ENCODE measurements at regions not wholly inside any gene's neighbourhood (a gene's known extent, or its start where the extent isn't known, plus 50 kb on each side); places are given as distances from the start of the nearest gene placed in this dataset.

DNA sequence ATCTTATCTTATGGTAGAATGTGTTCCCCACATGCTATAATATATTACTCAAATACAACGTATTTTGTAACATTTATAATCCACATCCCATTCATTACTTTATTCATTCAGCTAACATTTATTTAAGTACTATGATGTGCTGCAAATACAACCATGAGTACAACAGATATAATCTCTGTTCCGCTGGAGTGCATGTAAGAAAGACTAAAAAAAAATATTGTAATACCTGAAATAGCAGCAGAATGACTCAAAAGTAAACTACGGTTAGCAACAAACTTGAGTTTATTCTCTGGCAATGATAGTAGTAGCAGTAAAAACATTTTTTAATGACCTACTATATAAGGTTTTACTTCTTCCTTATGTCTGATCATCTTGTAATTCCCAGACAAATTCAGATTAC lies 1776.3 kb downstream of the STIM2 start:
- Histone ChIP-seq H3K9me3 (ENCODE audit: control insufficient read depth in 2 of 3, insufficient read depth in 1 of 3, low read length in 3 of 3) (no peaks in the 10 kb centered on the region), H3K27me3 (ENCODE audit: control insufficient read depth, insufficient read depth, low read length) (no peaks in the 10 kb centered on the region), H3K9ac (ENCODE audit: low read length in 3 of 3) (no peak overlapping the region), H3K4me1 (ENCODE audit: control insufficient read depth in 2 of 3, insufficient read depth in 2 of 3, low read depth in 1 of 3, low read length in 3 of 3) (no peaks in the 10 kb centered on the region), H3K27ac (ENCODE audit: low read depth in 2 of 2, low read length in 2 of 2) (no peak overlapping the region), H3K36me3 (ENCODE audit: control insufficient read depth in 2 of 3, insufficient read depth in 3 of 3, low read length in 3 of 3) (no peaks in the 10 kb centered on the region), H3K4me3 (ENCODE audit: low read length in 3 of 3) (no peak overlapping the region)
- intact Hi-C loops (cut with DNase I) = no loop called here
- FAIRE-seq (no peak), DNase-seq (no peak)
- TF ChIP-seq, protein P1, sequence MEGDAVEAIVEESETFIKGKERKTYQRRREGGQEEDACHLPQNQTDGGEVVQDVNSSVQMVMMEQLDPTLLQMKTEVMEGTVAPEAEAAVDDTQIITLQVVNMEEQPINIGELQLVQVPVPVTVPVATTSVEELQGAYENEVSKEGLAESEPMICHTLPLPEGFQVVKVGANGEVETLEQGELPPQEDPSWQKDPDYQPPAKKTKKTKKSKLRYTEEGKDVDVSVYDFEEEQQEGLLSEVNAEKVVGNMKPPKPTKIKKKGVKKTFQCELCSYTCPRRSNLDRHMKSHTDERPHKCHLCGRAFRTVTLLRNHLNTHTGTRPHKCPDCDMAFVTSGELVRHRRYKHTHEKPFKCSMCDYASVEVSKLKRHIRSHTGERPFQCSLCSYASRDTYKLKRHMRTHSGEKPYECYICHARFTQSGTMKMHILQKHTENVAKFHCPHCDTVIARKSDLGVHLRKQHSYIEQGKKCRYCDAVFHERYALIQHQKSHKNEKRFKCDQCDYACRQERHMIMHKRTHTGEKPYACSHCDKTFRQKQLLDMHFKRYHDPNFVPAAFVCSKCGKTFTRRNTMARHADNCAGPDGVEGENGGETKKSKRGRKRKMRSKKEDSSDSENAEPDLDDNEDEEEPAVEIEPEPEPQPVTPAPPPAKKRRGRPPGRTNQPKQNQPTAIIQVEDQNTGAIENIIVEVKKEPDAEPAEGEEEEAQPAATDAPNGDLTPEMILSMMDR (IDR thresholded peaks at IDR 0.05; ENCODE audit: borderline replicate concordance, extremely low read depth, insufficient read depth) = no peak

DNA sequence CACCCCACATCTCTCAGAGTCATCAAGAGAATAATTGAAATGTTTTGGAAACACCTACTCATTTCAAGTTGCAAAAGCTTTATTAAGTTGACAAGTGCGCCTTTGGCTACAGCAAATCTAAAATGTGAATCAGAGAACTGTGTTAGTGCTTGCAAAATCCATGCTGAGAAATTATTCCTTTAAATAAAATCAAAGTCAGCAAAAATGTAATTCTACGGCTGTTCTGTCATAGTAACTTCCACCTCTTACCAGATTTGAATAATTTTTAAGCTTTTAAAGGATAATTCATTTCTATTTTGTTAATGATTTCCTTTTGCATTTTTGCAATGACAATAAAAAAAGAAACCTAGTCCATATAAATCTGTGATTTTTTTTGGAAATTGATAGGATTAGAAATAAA lies 1779.1 kb downstream of the STIM2 start:
- DNase-seq (no peak), FAIRE-seq (no peak)
- Histone ChIP-seq H3K36me3 (ENCODE audit: control insufficient read depth in 2 of 3, insufficient read depth in 3 of 3, low read length in 3 of 3) (no peaks in the 10 kb centered on the region), H3K9ac (ENCODE audit: low read length in 3 of 3) (no peak overlapping the region), H3K4me1 (ENCODE audit: control insufficient read depth in 2 of 3, insufficient read depth in 2 of 3, low read depth in 1 of 3, low read length in 3 of 3) (no peaks in the 10 kb centered on the region), H3K4me3 (ENCODE audit: low read length in 3 of 3) (no peak overlapping the region), H3K9me3 (ENCODE audit: control insufficient read depth in 2 of 3, insufficient read depth in 1 of 3, low read length in 3 of 3) (no peaks in the 10 kb centered on the region), H3K27ac (ENCODE audit: low read depth in 2 of 2, low read length in 2 of 2) (no peak overlapping the region), H3K27me3 (ENCODE audit: control insufficient read depth, insufficient read depth, low read length) (no peaks in the 10 kb centered on the region)
- TF ChIP-seq, protein P1 (IDR thresholded peaks at IDR 0.05; ENCODE audit: borderline replicate concordance, extremely low read depth, insufficient read depth) = no peak
- intact Hi-C loops (cut with DNase I) = no loop called here

DNA sequence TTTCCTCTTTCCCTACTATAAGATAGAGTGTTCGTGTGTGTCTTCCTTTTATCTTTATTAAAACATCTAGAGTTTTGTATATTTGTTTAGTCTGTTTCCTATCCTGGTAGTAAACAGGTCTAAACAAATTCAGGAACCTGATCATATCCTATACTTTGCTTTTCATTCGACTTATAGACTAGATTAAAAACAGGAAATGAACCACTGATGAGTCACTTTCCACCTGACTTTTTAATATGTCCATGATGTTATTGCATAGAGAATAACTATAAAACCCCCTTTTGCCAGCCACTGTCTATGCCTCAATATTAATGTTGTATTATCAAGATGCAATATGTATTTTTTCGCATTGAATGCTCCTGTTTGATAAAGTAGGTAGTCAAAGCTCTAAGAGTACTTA lies 1794.0 kb downstream of the STIM2 start:
- no peaks in the 10 kb centered on the region for H3K9me3 ChIP-seq (ENCODE audit: control insufficient read depth in 2 of 3, insufficient read depth in 1 of 3, low read length in 3 of 3)
- intact Hi-C loops (cut with DNase I) = no loop called here
- no peak overlapping the region for H3K27ac ChIP-seq (ENCODE audit: low read depth in 2 of 2, low read length in 2 of 2)
- H3K27me3 ChIP-seq (ENCODE audit: control insufficient read depth, insufficient read depth, low read length) = no peaks in the 10 kb centered on the region
- H3K4me1 ChIP-seq (ENCODE audit: control insufficient read depth in 2 of 3, insufficient read depth in 2 of 3, low read depth in 1 of 3, low read length in 3 of 3) = no peaks in the 10 kb centered on the region
- TF ChIP-seq, protein P1 (IDR thresholded peaks at IDR 0.05; ENCODE audit: borderline replicate concordance, extremely low read depth, insufficient read depth) = no peak
- H3K9ac ChIP-seq (ENCODE audit: low read length in 3 of 3) = no peak overlapping the region
- H3K36me3 ChIP-seq (ENCODE audit: control insufficient read depth in 2 of 3, insufficient read depth in 3 of 3, low read length in 3 of 3) = no peaks in the 10 kb centered on the region
- FAIRE-seq (no peak), DNase-seq (no peak)
- no peak overlapping the region for H3K4me3 ChIP-seq (ENCODE audit: low read length in 3 of 3)

DNA sequence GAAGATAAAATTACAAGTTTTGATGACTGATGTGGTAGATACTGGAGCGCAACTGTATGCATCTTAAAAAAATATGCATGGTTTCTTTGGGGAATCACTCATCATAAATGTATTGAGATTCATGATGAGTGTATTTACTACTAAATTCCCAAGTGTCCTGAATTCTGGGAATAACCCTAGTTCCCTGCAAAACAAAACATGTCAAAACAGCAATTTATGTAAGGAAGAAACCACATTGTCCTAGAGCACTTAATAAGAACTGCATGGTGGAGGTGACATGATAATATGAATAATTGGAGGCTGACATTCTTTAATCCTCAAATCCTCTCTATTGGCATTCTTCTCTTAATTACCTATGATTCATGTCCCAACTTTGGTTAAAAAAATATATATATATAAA lies 1804.7 kb downstream of the STIM2 start:
- no peak for FAIRE-seq
- no peaks in the 10 kb centered on the region for H3K9me3 ChIP-seq (ENCODE audit: control insufficient read depth in 2 of 3, insufficient read depth in 1 of 3, low read length in 3 of 3)
- intact Hi-C loops (cut with DNase I) = no loop called here

More for the DNA sequence above, 1804.7 kb downstream of the STIM2 start:
- Histone ChIP-seq H3K27ac (ENCODE audit: low read depth in 2 of 2, low read length in 2 of 2) (no peak overlapping the region), H3K36me3 (ENCODE audit: control insufficient read depth in 2 of 3, insufficient read depth in 3 of 3, low read length in 3 of 3) (no peaks in the 10 kb centered on the region), H3K9ac (ENCODE audit: low read length in 3 of 3) (no peak overlapping the region), H3K27me3 (ENCODE audit: control insufficient read depth, insufficient read depth, low read length) (no peaks in the 10 kb centered on the region), H3K4me1 (ENCODE audit: control insufficient read depth in 2 of 3, insufficient read depth in 2 of 3, low read depth in 1 of 3, low read length in 3 of 3) (no peaks in the 10 kb centered on the region), H3K4me3 (ENCODE audit: low read length in 3 of 3) (no peak overlapping the region)
- TF ChIP-seq, protein P1 (IDR thresholded peaks at IDR 0.05; ENCODE audit: borderline replicate concordance, extremely low read depth, insufficient read depth) = no peak
- DNase-seq = no peak
